SK-N-SH (cell line): ENCODE measurements at regions not wholly inside any gene's neighbourhood (a gene's known extent, or its start where the extent isn't known, plus 50 kb on each side); places are given as distances from the start of the nearest gene placed in this dataset.

Experiments
- CTCF ChIA-PET: fragments of 300-600, 350-600 bp; formaldehyde crosslinking; extraction: SDS; loops from one replicate; lab custom pipeline; 2021; lab: Yijun Ruan, JAX
- POLR2A ChIA-PET: fragments of 350-600 bp; sonication (Branson Sonifier 250); formaldehyde crosslinking; extraction: SDS; loops from one replicate; lab custom pipeline; 2020; ENCODE audit warnings: antibody characterized with exemption, inconsistent platforms; lab: Yijun Ruan, JAX
- DNase-seq: peaks from one replicate; pipeline ENCODE4 v3.0.0; 2012
- H2AFZ ChIP-seq: fragments of 200-600 bp; sonication (generic); 2 replicates; pipeline ENCODE4 v1.8.1; 2016; ENCODE audit warnings: antibody characterized with exemption, mild to moderate bottlenecking, low read depth
- H3F3A ChIP-seq: fragments of 200-600 bp; sonication (generic); replicated peaks from 2 replicates; pipeline ENCODE3; 2016; ENCODE audit warnings: antibody characterized with exemption, mild to moderate bottlenecking; ENCODE audit not compliant: insufficient read depth
- H3K27ac ChIP-seq, 2 experiments: fragments of 200-500 bp in 1 of 2; fragments of 200-600 bp in 1 of 2; sonication (Bioruptor generic) in 1 of 2; sonication (generic), shearing (Covaris generic) in 1 of 2; 2 replicates each; pipeline versions ENCODE4 v1.5.1 to v1.6.1; 2014 to 2016; ENCODE audit warnings: low read depth in 2 of 2, inconsistent platforms in 1 of 2, low read length in 1 of 2, mild to moderate bottlenecking in 1 of 2, mixed read lengths in 1 of 2
- H3K27me3 ChIP-seq: fragments of 200-600 bp; sonication (generic), shearing (Covaris generic); 2 replicates; pipeline ENCODE4 v1.6.1; 2016; ENCODE audit warnings: mixed run types; ENCODE audit not compliant: insufficient read depth
- H3K36me3 ChIP-seq, 2 experiments: fragments of 200-500 bp in 1 of 2; fragments of 200-600 bp in 1 of 2; sonication (Bioruptor generic) in 1 of 2; sonication (generic) in 1 of 2; replicated peaks in 1 of 2; 2 replicates each; pipeline versions ENCODE3 to v1.5.1; 2014 to 2016; ENCODE audit warnings: low read length in 1 of 2, mild to moderate bottlenecking in 1 of 2; ENCODE audit not compliant: insufficient read depth in 2 of 2, control insufficient read depth in 1 of 2
- H3K4me1 ChIP-seq, 2 experiments: fragments of 200-500 bp in 1 of 2; fragments of 200-600 bp in 1 of 2; sonication (Bioruptor generic) in 1 of 2; sonication (generic), shearing (Covaris generic) in 1 of 2; 2 replicates each; pipeline versions ENCODE4 v1.5.1 to v1.6.1; 2014 to 2016; ENCODE audit warnings: low read depth in 1 of 2, low read length in 1 of 2, mixed run types in 1 of 2; ENCODE audit not compliant: insufficient read depth in 2 of 2, control insufficient read depth in 1 of 2
- H3K4me2 ChIP-seq: fragments of 200-600 bp; sonication (generic), shearing (Covaris generic); 2 replicates; pipeline ENCODE4 v1.6.1; 2017; ENCODE audit warnings: mixed run types
- H3K4me3 ChIP-seq, 2 experiments: fragments of 200-500 bp in 1 of 2; fragments of 200-600 bp in 1 of 2; sonication (Bioruptor generic) in 1 of 2; sonication (generic), shearing (Covaris generic) in 1 of 2; 2 replicates each; pipeline versions ENCODE4 v1.5.1 to v1.8.1; 2014 to 2016; ENCODE audit warnings: low read depth in 2 of 2, inconsistent platforms in 1 of 2, low read length in 1 of 2, mild to moderate bottlenecking in 1 of 2, mixed read lengths in 1 of 2, moderate library complexity in 1 of 2
- H3K79me2 ChIP-seq: fragments of 200-600 bp; sonication (generic); 2 replicates; pipeline ENCODE4 v1.8.1; 2017; ENCODE audit warnings: mild to moderate bottlenecking; ENCODE audit not compliant: insufficient read depth
- H3K9ac ChIP-seq: fragments of 200-600 bp; sonication (generic); 2 replicates; pipeline ENCODE4 v1.6.1; 2017; ENCODE audit warnings: mixed run types
- H3K9me2 ChIP-seq: fragments of 200-600 bp; sonication (generic); 2 replicates; pipeline ENCODE4 v1.6.1; 2017; ENCODE audit warnings: mixed run types
- H3K9me3 ChIP-seq: fragments of 200-600 bp; sonication (generic); 2 replicates; pipeline ENCODE4 v1.6.1; 2017; ENCODE audit warnings: mixed run types, mild to moderate bottlenecking, moderate library complexity
- H4K20me1 ChIP-seq: fragments of 200-600 bp; sonication (generic); 2 replicates; pipeline ENCODE4 v1.6.1; 2017; ENCODE audit warnings: mild to moderate bottlenecking, mixed run types; ENCODE audit not compliant: insufficient read depth
- CHD2 ChIP-seq: fragments of 150-350 bp; IDR thresholded peaks from 2 replicates; pipeline ENCODE4 v1.6.1; 2018; ENCODE audit warnings: low read length; ENCODE audit not compliant: partially characterized antibody
- EP300 ChIP-seq, 2 experiments: IDR thresholded peaks; 2 replicates each; pipeline versions ENCODE4 v1.4.0 to v1.6.1; 2012; ENCODE audit warnings: borderline replicate concordance in 1 of 2, low read depth in 1 of 2, low read length in 1 of 2
- FOSL2 ChIP-seq: IDR thresholded peaks from 2 replicates; pipeline ENCODE4 v1.4.0; 2012; ENCODE audit warnings: low read depth, mild to moderate bottlenecking, moderate library complexity, borderline replicate concordance
- FOXJ3 ChIP-seq: sonication (generic); formaldehyde crosslinking; IDR thresholded peaks from 2 replicates; pipeline ENCODE4 v1.5.1; 2020; ENCODE audit warnings: mild to moderate bottlenecking, missing genetic modification reagents
- IRF3 ChIP-seq: fragments of 150-350 bp; IDR thresholded peaks from 2 replicates; pipeline ENCODE4 v1.6.1; 2016; ENCODE audit warnings: mild to moderate bottlenecking, low read depth, low read length
- MXI1 ChIP-seq: IDR thresholded peaks from 2 replicates; pipeline ENCODE4 v1.6.1; 2012; ENCODE audit warnings: mild to moderate bottlenecking, low read depth, low read length, improper control_type of control experiment
- PBX3 ChIP-seq: IDR thresholded peaks from 2 replicates; pipeline ENCODE4; 2012
- RAD21 ChIP-seq: IDR thresholded peaks from 2 replicates; pipeline ENCODE4 v1.6.1; 2012; ENCODE audit warnings: mild to moderate bottlenecking, low read length
- SMC3 ChIP-seq: IDR thresholded peaks from 2 replicates; pipeline ENCODE4 v1.6.1; 2012; ENCODE audit warnings: low read depth, low read length, improper control_type of control experiment
- TCF12 ChIP-seq: IDR thresholded peaks from 2 replicates; pipeline ENCODE4 v1.4.0; 2012
- TEAD4 ChIP-seq: IDR thresholded peaks from 2 replicates; pipeline ENCODE4 v1.4.0; 2012; ENCODE audit warnings: mild to moderate bottlenecking, borderline replicate concordance; ENCODE audit not compliant: insufficient read depth
- ZBTB33 ChIP-seq: IDR thresholded peaks from 2 replicates; pipeline ENCODE4 v1.4.0; 2012; ENCODE audit warnings: low read depth, borderline replicate concordance
- WGBS: methylation state at CpG from one replicate; pipeline ENCODE4 v1.1.6; 2017; ENCODE audit warnings: low lambda C conversion rate; 5-methylcytosine and 5-hydroxymethylcytosine counted together

- TF ChIP-seq TEAD4 (no peak), IRF3 (no peak), MXI1 (peak; percentile 56), ZBTB33 (no peak), EP300 (IDR thresholded peaks at IDR 0.05; ENCODE audit: borderline replicate concordance in 1 of 2, low read depth in 1 of 2, low read length in 1 of 2) (peak in 1 of 2 experiments; percentile 91; a peak in 2 of 4 replicates), SMC3 (no peak), CHD2 (peak; percentile 81), TCF12 (peak; percentile 66), FOXJ3 (CRISPR knock-in tag) (peak; percentile 96), RAD21 (peak; percentile 17; the same call in 1 of the 2 replicates), FOSL2 (no peak)
- TF ChIP-seq, all 33 proteins: peak for 9
Measured at GRCh38 chr18:6557057-6557769, 142.5 kb upstream of the L3MBTL4 start (continued).

- WGBS = 51% methylated on average over 8 of the region's 8 CpGs
- Histone ChIP-seq H3K9me2 (no peaks in the 10 kb centered on the region), H3K79me2 (no peaks in the 10 kb centered on the region), H4K20me1 (no peaks in the 10 kb centered on the region), H3K36me3 (no peaks in the 10 kb centered on the region), H3K9me3 (no peaks in the 10 kb centered on the region), H3F3A (no peaks in the 10 kb centered on the region), H3K27ac (peak overlapping the region in 1 of 2 experiments; percentile 96; a peak in 2 of 4 replicates), H3K9ac (no peak overlapping the region), H2AFZ (no peak overlapping the region), H3K4me1 (peaks cover 0 to 35% of the 10 kb centered on the region in 2 experiments; a peak in 2 of 4 replicates), H3K4me2 (no peak overlapping the region), H3K4me3 (no peak overlapping the region), H3K27me3 (no peaks in the 10 kb centered on the region)
- POLR2A ChIA-PET = no interaction called here
- DNase-seq = no peak
- TF ChIP-seq MXI1 (peak; percentile 29; the same call in 1 of the 2 replicates), PBX3 (no peak)
- CTCF ChIA-PET = interaction anchor here (0.6 to 1.6 kb wide), 6 partner anchors 15 to 1036 kb away, joined by 3 to 18 read pairs (median 4); no protein-coding TSS in a partner anchor
Measured at GRCh38 chr18:6557770-6558248, 143.1 kb upstream of the L3MBTL4 start.
